Astrocyte (in vitro differentiated cells and primary cell): ENCODE measurements at regions not wholly inside any gene's neighbourhood (a gene's known extent, or its start where the extent isn't known, plus 50 kb on each side); places are given as distances from the start of the nearest gene placed in this dataset.

Source experiments
- DNase-seq: peaks from one replicate; pipeline ENCODE4 v3.0.0-alpha.2; 2010; ENCODE audit warnings: low read depth
- FAIRE-seq: peaks from 2 replicates; lab custom pipeline; 2011; peaks lifted over from hg19 to GRCh38; lab: Jason Lieb, UNC
- H2AFZ ChIP-seq: 2 replicates; pipeline ENCODE4 v1.6.0; 2012; ENCODE audit warnings: low read depth, low read length, inconsistent platforms
- H3K27ac ChIP-seq: 2 replicates; pipeline ENCODE4 v1.5.1; 2011; ENCODE audit warnings: low read depth, low read length, inconsistent platforms
- H3K27me3 ChIP-seq: 2 replicates; pipeline ENCODE4 v1.6.0; 2011; ENCODE audit warnings: low read length, inconsistent platforms; ENCODE audit not compliant: insufficient read depth
- H3K36me3 ChIP-seq: 2 replicates; pipeline ENCODE4 v1.5.1; 2011; ENCODE audit warnings: low read length, inconsistent platforms; ENCODE audit not compliant: insufficient read depth
- H3K4me1 ChIP-seq: 2 replicates; pipeline ENCODE4 v1.5.1; 2011; ENCODE audit warnings: low read length, inconsistent platforms; ENCODE audit not compliant: insufficient read depth
- H3K4me2 ChIP-seq: 2 replicates; pipeline ENCODE4 v1.6.0; 2012; ENCODE audit warnings: low read length, inconsistent platforms
- H3K4me3 ChIP-seq: 2 replicates; pipeline ENCODE4 v1.5.1; 2011; ENCODE audit warnings: low read depth, mild to moderate bottlenecking, low read length, inconsistent platforms; ENCODE audit not compliant: insufficient read depth
- H3K79me2 ChIP-seq: 2 replicates; pipeline ENCODE4 v1.6.0; 2012; ENCODE audit warnings: mild to moderate bottlenecking, low read length, inconsistent platforms; ENCODE audit not compliant: insufficient read depth
- H3K9ac ChIP-seq: 2 replicates; pipeline ENCODE4 v1.6.0; 2012; ENCODE audit warnings: mild to moderate bottlenecking, low read length, inconsistent platforms
- H3K9me3 ChIP-seq: 2 replicates; pipeline ENCODE4 v1.5.1; 2012; ENCODE audit warnings: low read depth, mild to moderate bottlenecking, low read length, inconsistent platforms; ENCODE audit not compliant: insufficient read depth
- H4K20me1 ChIP-seq: 2 replicates; pipeline ENCODE4 v1.6.0; 2012; ENCODE audit warnings: low read length, inconsistent platforms; ENCODE audit not compliant: insufficient read depth
- H3K27ac Mint-ChIP-seq: one replicate; pipeline ENCODE4 v1.8.0; 2021; ENCODE audit warnings: mild to moderate bottlenecking, mixed read lengths; ENCODE audit not compliant: unreplicated experiment
- H3K27me3 Mint-ChIP-seq: one replicate; pipeline ENCODE4 v1.8.0; 2021; ENCODE audit warnings: low read depth, mixed read lengths; ENCODE audit not compliant: unreplicated experiment
- H3K36me3 Mint-ChIP-seq: one replicate; pipeline ENCODE4 v1.8.0; 2021; ENCODE audit warnings: low read depth, mixed read lengths; ENCODE audit not compliant: unreplicated experiment
- H3K4me1 Mint-ChIP-seq: one replicate; pipeline ENCODE4 v1.8.0; 2021; ENCODE audit warnings: low read depth, mixed read lengths; ENCODE audit not compliant: unreplicated experiment
- H3K4me3 Mint-ChIP-seq: one replicate; pipeline ENCODE4 v1.8.0; 2021; ENCODE audit warnings: mild to moderate bottlenecking, moderate library complexity, mixed read lengths; ENCODE audit not compliant: unreplicated experiment
- H3K9me3 Mint-ChIP-seq: one replicate; pipeline ENCODE4 v1.8.0; 2021; ENCODE audit warnings: mild to moderate bottlenecking, mixed read lengths; ENCODE audit not compliant: unreplicated experiment
- CTCF ChIP-seq: IDR thresholded peaks from 2 replicates; pipeline ENCODE4 v1.5.1; 2011; ENCODE audit warnings: low read depth, mild to moderate bottlenecking, inconsistent platforms, low read length, moderate library complexity; ENCODE audit not compliant: insufficient read depth
- EZH2 ChIP-seq: IDR thresholded peaks from 2 replicates; pipeline ENCODE4 v1.6.1; 2012; ENCODE audit warnings: mild to moderate bottlenecking, low read length, inconsistent platforms; ENCODE audit not compliant: insufficient read depth

DNA sequence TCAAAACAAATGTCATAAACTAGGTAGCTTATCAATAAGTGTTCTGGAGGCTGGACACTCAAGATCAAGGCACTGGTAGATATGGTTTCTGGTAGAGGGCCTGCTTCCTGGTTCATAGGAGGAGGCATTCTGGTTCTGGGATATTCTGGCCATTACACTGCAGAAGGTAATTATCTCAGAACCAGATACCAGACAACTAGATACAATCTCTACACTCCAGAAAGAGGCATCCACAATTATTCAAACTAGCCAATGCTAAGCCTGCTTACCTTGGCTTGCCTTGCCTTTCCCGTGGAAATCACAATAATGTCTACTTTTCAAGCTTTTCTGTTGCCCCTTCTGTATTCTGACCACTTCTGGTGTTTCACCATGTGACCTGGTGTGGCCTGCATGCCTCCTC is 785.2 kb upstream of the GYPC start:
- FAIRE-seq, result no peak
- Mint-ChIP-seq H3K27ac (no peak overlapping the region), H3K9me3 (no peaks in the 10 kb centered on the region)

GRCh38 chr2:125874564-125874963 is 781.4 kb upstream of the GYPC start:
- Mint-ChIP-seq H3K27me3 (no peaks in the 10 kb centered on the region), H3K27ac (no peak overlapping the region), H3K36me3 (no peaks in the 10 kb centered on the region), H3K4me1 (no peaks in the 10 kb centered on the region), H3K9me3 (peaks cover 3% of the 10 kb centered on the region), H3K4me3 (no peak overlapping the region)
- no peak for DNase-seq
- no peaks in the 10 kb centered on the region for H3K27me3 ChIP-seq
- H3K9me3 ChIP-seq, result peaks cover 5% of the 10 kb centered on the region
- no peak overlapping the region for H3K9ac ChIP-seq
- H3K79me2 ChIP-seq, result no peaks in the 10 kb centered on the region
- H3K27ac ChIP-seq, result no peak overlapping the region
- H3K4me3 ChIP-seq, result no peak overlapping the region
- H3K36me3 ChIP-seq, result no peaks in the 10 kb centered on the region
- no peaks in the 10 kb centered on the region for H3K4me1 ChIP-seq
- TF ChIP-seq EZH2 (no peak), CTCF (no peak)
- no peak overlapping the region for H2AFZ ChIP-seq
- FAIRE-seq, result no peak
- no peaks in the 10 kb centered on the region for H4K20me1 ChIP-seq
- no peak overlapping the region for H3K4me2 ChIP-seq

More for the DNA sequence above, 785.2 kb upstream of the GYPC start:
- no peak overlapping the region for H3K9ac ChIP-seq
- no peaks in the 10 kb centered on the region for H3K79me2 ChIP-seq
- Mint-ChIP-seq H3K27me3 (no peaks in the 10 kb centered on the region), H3K4me1 (no peaks in the 10 kb centered on the region), H3K36me3 (no peaks in the 10 kb centered on the region), H3K4me3 (no peak overlapping the region)
- no peak for TF ChIP-seq EZH2
- DNase-seq, result no peak
- no peaks in the 10 kb centered on the region for H3K9me3 ChIP-seq
- no peak overlapping the region for H3K4me2 ChIP-seq
- no peaks in the 10 kb centered on the region for H3K36me3 ChIP-seq
- H3K4me3 ChIP-seq, result no peak overlapping the region
- no peaks in the 10 kb centered on the region for H4K20me1 ChIP-seq
- H3K27ac ChIP-seq, result no peak overlapping the region
- H3K4me1 ChIP-seq, result no peaks in the 10 kb centered on the region
- H3K27me3 ChIP-seq, result no peaks in the 10 kb centered on the region
- no peak overlapping the region for H2AFZ ChIP-seq

- Mint-ChIP-seq H3K4me1 (no peaks in the 10 kb centered on the region), H3K4me3 (no peak overlapping the region), H3K27me3 (no peaks in the 10 kb centered on the region), H3K36me3 (no peaks in the 10 kb centered on the region), H3K27ac (no peak overlapping the region), H3K9me3 (peaks cover 12% of the 10 kb centered on the region)
- FAIRE-seq (no peak), DNase-seq (no peak)
- Histone ChIP-seq H3K27me3 (no peaks in the 10 kb centered on the region), H3K27ac (no peak overlapping the region), H3K79me2 (no peaks in the 10 kb centered on the region), H3K4me3 (no peak overlapping the region), H3K4me2 (no peak overlapping the region), H3K36me3 (no peaks in the 10 kb centered on the region), H3K9ac (no peak overlapping the region), H2AFZ (no peak overlapping the region), H3K9me3 (peaks cover 7% of the 10 kb centered on the region), H3K4me1 (no peaks in the 10 kb centered on the region), H4K20me1 (no peaks in the 10 kb centered on the region)
- TF ChIP-seq CTCF, result no peak
- TF ChIP-seq EZH2, result no peak
Observed at GRCh38 chr2:125885340-125885739, 770.6 kb upstream of the GYPC start.
